ENCODE measurements at regions not wholly inside any gene's neighbourhood (a gene's known extent, or its start where the extent isn't known, plus 50 kb on each side); places are given as distances from the start of the nearest gene placed in this dataset.

GRCh38 chr2:145299368-145299767 is 779.4 kb upstream of the ZEB2 start:
- Histone ChIP-seq H3K36me3 (replicated peaks in 1 of 2) (no peaks in the 10 kb centered on the region), H3K4me1 (replicated peaks in 1 of 2) (no peaks in the 10 kb centered on the region), H3K27ac (no peak overlapping the region), H3K9me3 (replicated peaks in 1 of 3) (no peaks in the 10 kb centered on the region), H3K27me3 (no peaks in the 10 kb centered on the region), H3K4me3 (no peak overlapping the region)
- 79 to 81% (median 80%) methylated on average over 10 of the region's 10 CpGs for WGBS, 4 donors
- intact Hi-C loops (cut with DNase I), result no loop called here
- TF ChIP-seq, protein P1, sequence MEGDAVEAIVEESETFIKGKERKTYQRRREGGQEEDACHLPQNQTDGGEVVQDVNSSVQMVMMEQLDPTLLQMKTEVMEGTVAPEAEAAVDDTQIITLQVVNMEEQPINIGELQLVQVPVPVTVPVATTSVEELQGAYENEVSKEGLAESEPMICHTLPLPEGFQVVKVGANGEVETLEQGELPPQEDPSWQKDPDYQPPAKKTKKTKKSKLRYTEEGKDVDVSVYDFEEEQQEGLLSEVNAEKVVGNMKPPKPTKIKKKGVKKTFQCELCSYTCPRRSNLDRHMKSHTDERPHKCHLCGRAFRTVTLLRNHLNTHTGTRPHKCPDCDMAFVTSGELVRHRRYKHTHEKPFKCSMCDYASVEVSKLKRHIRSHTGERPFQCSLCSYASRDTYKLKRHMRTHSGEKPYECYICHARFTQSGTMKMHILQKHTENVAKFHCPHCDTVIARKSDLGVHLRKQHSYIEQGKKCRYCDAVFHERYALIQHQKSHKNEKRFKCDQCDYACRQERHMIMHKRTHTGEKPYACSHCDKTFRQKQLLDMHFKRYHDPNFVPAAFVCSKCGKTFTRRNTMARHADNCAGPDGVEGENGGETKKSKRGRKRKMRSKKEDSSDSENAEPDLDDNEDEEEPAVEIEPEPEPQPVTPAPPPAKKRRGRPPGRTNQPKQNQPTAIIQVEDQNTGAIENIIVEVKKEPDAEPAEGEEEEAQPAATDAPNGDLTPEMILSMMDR (IDR thresholded peaks at IDR 0.05), result no peak
- no peak for TF ChIP-seq POLR2A (IDR thresholded peaks at IDR 0.05)
- DNase-seq, result no peak

DNA sequence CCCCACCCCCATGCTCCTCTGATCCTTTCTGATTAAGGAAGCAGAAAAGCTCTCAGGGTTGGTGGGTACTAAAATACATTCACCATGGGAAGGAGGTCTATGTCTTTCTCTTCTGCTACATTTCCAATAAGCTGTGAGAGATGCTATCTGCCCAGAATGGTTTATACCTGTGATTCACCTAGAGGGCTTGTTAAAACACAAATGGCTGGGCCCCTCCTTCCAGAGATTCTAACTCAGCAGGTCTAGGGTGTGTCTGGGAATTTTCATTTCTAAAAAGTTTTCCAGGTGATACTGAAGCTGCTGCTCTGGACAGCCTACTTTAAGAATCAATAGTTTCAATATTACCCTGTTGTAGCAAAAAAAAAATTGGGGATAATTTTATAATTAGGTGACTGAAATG is 772.2 kb upstream of the ZEB2 start:
- intact Hi-C loops (cut with DNase I), result no loop called here
- no peak overlapping the region for H3K4me3 ChIP-seq
- no peaks in the 10 kb centered on the region for H3K36me3 ChIP-seq (replicated peaks in 1 of 2)
- H3K4me1 ChIP-seq (replicated peaks in 1 of 2), result no peaks in the 10 kb centered on the region
- no peaks in the 10 kb centered on the region for H3K27me3 ChIP-seq
- no peak overlapping the region for H3K27ac ChIP-seq
- H3K9me3 ChIP-seq (replicated peaks in 1 of 3), result no peaks in the 10 kb centered on the region
- no peak for DNase-seq
- no peak for TF ChIP-seq POLR2A (IDR thresholded peaks at IDR 0.05)
- TF ChIP-seq, protein P1 (IDR thresholded peaks at IDR 0.05), result no peak

GRCh38 chr2:145290986-145291385 is 771.1 kb upstream of the ZEB2 start:
- Histone ChIP-seq H3K27me3 (no peaks in the 10 kb centered on the region), H3K4me3 (no peak overlapping the region), H3K4me1 (replicated peaks in 1 of 2) (no peaks in the 10 kb centered on the region), H3K9me3 (replicated peaks in 1 of 3) (no peaks in the 10 kb centered on the region), H3K27ac (no peak overlapping the region), H3K36me3 (replicated peaks in 1 of 2) (no peaks in the 10 kb centered on the region)
- no peak for DNase-seq
- intact Hi-C loops (cut with DNase I), result no loop called here
- 81 to 88% (median 84%) methylated on average over 2 of the region's 2 CpGs for WGBS, 4 donors
- TF ChIP-seq, protein P1 (IDR thresholded peaks at IDR 0.05), result no peak
- no peak for TF ChIP-seq POLR2A (IDR thresholded peaks at IDR 0.05)

- WGBS, 4 donors, result 62 to 76% (median 70%) methylated on average over 4 of the region's 4 CpGs
- Histone ChIP-seq H3K4me1 (replicated peaks in 1 of 2) (no peaks in the 10 kb centered on the region), H3K27ac (no peak overlapping the region), H3K9me3 (replicated peaks in 1 of 3) (no peaks in the 10 kb centered on the region), H3K36me3 (replicated peaks in 1 of 2) (no peaks in the 10 kb centered on the region), H3K4me3 (no peak overlapping the region), H3K27me3 (no peaks in the 10 kb centered on the region)
- TF ChIP-seq POLR2A (IDR thresholded peaks at IDR 0.05), result no peak
- TF ChIP-seq, protein P1 (IDR thresholded peaks at IDR 0.05), result no peak
- no peak for DNase-seq
- intact Hi-C loops (cut with DNase I), result no loop called here
These were observed 770.0 kb upstream of the ZEB2 start for GRCh38 chr2:145289946-145290345.
